ENCODE measurements at regions not wholly inside any gene's neighbourhood (a gene's known extent, or its start where the extent isn't known, plus 50 kb on each side); places are given as distances from the start of the nearest gene placed in this dataset.

GRCh38 chr9:78574354-78575045 lies 277.6 kb downstream of the PSAT1 start:
- no peak overlapping the region for H3K27ac ChIP-seq
- no peak overlapping the region for H3K4me3 ChIP-seq
- TF ChIP-seq, protein P1, sequence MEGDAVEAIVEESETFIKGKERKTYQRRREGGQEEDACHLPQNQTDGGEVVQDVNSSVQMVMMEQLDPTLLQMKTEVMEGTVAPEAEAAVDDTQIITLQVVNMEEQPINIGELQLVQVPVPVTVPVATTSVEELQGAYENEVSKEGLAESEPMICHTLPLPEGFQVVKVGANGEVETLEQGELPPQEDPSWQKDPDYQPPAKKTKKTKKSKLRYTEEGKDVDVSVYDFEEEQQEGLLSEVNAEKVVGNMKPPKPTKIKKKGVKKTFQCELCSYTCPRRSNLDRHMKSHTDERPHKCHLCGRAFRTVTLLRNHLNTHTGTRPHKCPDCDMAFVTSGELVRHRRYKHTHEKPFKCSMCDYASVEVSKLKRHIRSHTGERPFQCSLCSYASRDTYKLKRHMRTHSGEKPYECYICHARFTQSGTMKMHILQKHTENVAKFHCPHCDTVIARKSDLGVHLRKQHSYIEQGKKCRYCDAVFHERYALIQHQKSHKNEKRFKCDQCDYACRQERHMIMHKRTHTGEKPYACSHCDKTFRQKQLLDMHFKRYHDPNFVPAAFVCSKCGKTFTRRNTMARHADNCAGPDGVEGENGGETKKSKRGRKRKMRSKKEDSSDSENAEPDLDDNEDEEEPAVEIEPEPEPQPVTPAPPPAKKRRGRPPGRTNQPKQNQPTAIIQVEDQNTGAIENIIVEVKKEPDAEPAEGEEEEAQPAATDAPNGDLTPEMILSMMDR (IDR thresholded peaks at IDR 0.05), result no peak
- DNase-seq (ENCODE audit: low spot score), result no peak

GRCh38 chr9:78575081-78575480 lies 278.2 kb downstream of the PSAT1 start:
- TF ChIP-seq, protein P1 (IDR thresholded peaks at IDR 0.05), result no peak
- no peak overlapping the region for H3K4me3 ChIP-seq
- DNase-seq (ENCODE audit: low spot score), result no peak
- H3K27ac ChIP-seq, result no peak overlapping the region

DNA sequence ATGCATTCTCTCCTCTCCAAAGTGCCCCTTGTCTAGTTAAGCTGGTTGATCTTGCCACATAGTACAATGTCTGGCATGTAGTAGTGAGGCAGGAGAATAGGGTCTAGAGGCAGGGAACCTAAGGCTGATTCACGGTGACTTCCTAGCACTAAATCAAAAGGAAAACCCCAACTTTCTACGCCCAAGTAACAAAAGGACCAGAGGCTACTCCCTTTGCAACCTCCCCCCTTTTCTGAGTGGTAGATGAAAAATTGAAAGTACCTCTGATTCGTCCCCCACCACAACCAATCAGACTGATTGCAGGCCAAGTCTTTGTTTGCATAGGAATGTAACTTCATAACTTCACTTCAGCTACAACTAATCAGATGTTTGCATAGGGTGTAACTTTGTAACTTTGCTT lies 278.8 kb downstream of the PSAT1 start:
- no peak overlapping the region for H3K4me3 ChIP-seq
- DNase-seq (ENCODE audit: low spot score), result no peak
- H3K27ac ChIP-seq, result no peak overlapping the region
- TF ChIP-seq, protein P1 (IDR thresholded peaks at IDR 0.05), result no peak

DNA sequence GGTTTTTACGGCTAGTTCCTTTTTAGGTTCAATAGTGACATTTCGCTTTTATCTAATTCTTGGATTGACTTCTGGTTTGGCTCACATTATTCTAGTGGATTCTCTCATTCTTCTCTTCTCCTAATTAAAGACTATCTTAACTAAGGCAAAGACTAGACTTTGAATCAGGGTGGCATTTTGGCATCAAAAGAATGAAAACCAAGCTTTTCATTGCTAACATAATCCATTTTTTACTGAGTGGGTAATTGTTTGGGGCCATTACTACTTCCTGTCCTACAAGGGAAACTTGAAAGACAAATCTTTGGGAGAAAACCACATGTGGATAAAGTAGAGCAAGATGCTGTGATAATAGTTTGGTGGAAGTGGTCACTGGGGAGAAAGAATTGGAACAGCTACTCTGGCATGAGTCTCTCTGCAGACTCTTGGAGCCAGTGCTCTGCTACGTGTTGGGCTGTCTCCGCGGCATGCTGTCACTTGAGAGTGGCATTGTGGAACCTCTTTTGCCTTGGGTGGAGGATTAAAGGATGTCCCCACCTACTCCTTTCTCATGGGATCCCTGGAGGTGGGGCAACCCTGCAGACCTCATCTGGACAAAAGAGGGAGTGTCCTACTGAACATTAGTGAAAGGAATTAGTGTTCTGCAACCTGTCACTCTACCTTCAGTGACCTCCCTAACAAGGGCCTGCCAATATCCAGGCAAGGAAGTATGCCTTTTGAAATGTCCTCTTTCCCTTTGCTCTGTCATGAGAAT lies 280.4 kb downstream of the PSAT1 start:
- no peak for DNase-seq (ENCODE audit: low spot score)
- no peak overlapping the region for H3K27ac ChIP-seq
- TF ChIP-seq, protein P1 (IDR thresholded peaks at IDR 0.05), result no peak
- no peak overlapping the region for H3K4me3 ChIP-seq

- Histone ChIP-seq H3K27ac (no peak overlapping the region), H3K4me3 (no peak overlapping the region)
- TF ChIP-seq, protein P1 (IDR thresholded peaks at IDR 0.05), result no peak
- DNase-seq (ENCODE audit: low spot score), result no peak
These were observed 281.1 kb downstream of the PSAT1 start for GRCh38 chr9:78578072-78578471.

- TF ChIP-seq, protein P1 (IDR thresholded peaks at IDR 0.05), result no peak
- Histone ChIP-seq H3K4me3 (no peak overlapping the region), H3K27ac (no peak overlapping the region)
- no peak for DNase-seq (ENCODE audit: low spot score)
These were observed 285.9 kb downstream of the PSAT1 start for GRCh38 chr9:78582821-78583220.

DNA sequence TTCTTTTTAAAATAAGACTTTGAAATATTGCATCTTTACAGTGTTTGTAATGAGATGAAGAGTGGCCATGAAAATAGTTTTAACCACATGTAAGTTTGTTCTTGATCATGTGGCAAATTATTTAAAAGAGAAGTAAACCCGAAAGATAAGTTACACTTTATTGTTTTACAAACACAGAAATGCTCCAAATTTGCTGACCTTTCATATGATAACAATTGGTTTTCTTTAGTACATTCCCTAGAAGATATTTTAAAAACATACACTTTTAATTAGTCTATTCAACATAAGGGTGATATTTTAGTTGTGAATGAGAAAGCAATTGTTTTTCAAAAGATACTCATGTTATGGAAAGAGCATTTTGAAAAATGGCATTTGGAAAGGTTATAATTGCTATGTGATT lies 287.7 kb downstream of the PSAT1 start:
- Histone ChIP-seq H3K27ac (no peak overlapping the region), H3K4me3 (no peak overlapping the region)
- TF ChIP-seq, protein P1 (IDR thresholded peaks at IDR 0.05), result no peak
- DNase-seq (ENCODE audit: low spot score), result no peak

Data from coronary artery (tissue), 2 donors.